ACC112 (cell line): ENCODE measurements at regions not wholly inside any gene's neighbourhood (a gene's known extent, or its start where the extent isn't known, plus 50 kb on each side); places are given as distances from the start of the nearest gene placed in this dataset.

Source experiments
- H2AFZ ChIP-seq: fragments of 200-600 bp; sonication (generic); one replicate; pipeline ENCODE4 v1.6.0; 2017; ENCODE audit warnings: antibody characterized with exemption, low read length; ENCODE audit not compliant: unreplicated experiment
- H3K27ac ChIP-seq: fragments of 200-600 bp; sonication (generic); 2 replicates; pipeline ENCODE4 v1.5.1; 2014; ENCODE audit warnings: low read depth, mild to moderate bottlenecking, antibody characterized with exemption, low read length, moderate library complexity
- H3K27me3 ChIP-seq: fragments of 200-600 bp; sonication (generic); 2 replicates; pipeline ENCODE4 v1.6.1; 2014; ENCODE audit warnings: mild to moderate bottlenecking, antibody characterized with exemption, low read length, moderate library complexity, mixed read lengths; ENCODE audit not compliant: insufficient read depth
- H3K36me3 ChIP-seq: fragments of 200-600 bp; sonication (generic); 2 replicates; pipeline ENCODE4 v1.6.1; 2016; ENCODE audit warnings: mild to moderate bottlenecking, antibody characterized with exemption, low read length, moderate library complexity, mixed read lengths; ENCODE audit not compliant: insufficient read depth
- H3K4me1 ChIP-seq: fragments of 200-600 bp; sonication (generic); one replicate; pipeline ENCODE4 v1.6.1; 2016; ENCODE audit warnings: low read length, mixed read lengths; ENCODE audit not compliant: insufficient read depth, unreplicated experiment, control insufficient read depth
- H3K4me3 ChIP-seq: fragments of 200-600 bp; sonication (generic); 2 replicates; pipeline ENCODE4 v1.5.1; 2014; ENCODE audit warnings: mild to moderate bottlenecking, low read depth, low read length
- H3K79me2 ChIP-seq: fragments of 200-600 bp; sonication (generic); one replicate; pipeline ENCODE4 v1.6.0; 2016; ENCODE audit warnings: low read length; ENCODE audit not compliant: control insufficient read depth, unreplicated experiment, insufficient read depth

GRCh38 chr2:75258620-75259019 lies 59.3 kb upstream of the TACR1 start:
- Histone ChIP-seq H3K4me3 (no peak overlapping the region), H3K36me3 (no peaks in the 10 kb centered on the region), H3K79me2 (no peaks in the 10 kb centered on the region), H3K27me3 (no peaks in the 10 kb centered on the region), H3K27ac (no peak overlapping the region), H3K4me1 (peaks cover 3% of the 10 kb centered on the region), H2AFZ (no peak overlapping the region)

GRCh38 chr2:75256485-75256884 lies 57.2 kb upstream of the TACR1 start:
- Histone ChIP-seq H3K4me3 (no peak overlapping the region), H3K4me1 (peaks cover 6% of the 10 kb centered on the region), H3K27me3 (no peaks in the 10 kb centered on the region), H3K27ac (no peak overlapping the region), H3K36me3 (no peaks in the 10 kb centered on the region), H3K79me2 (no peaks in the 10 kb centered on the region), H2AFZ (no peak overlapping the region)

- H3K4me3 ChIP-seq: no peak overlapping the region
- H3K36me3 ChIP-seq: no peaks in the 10 kb centered on the region
- H3K79me2 ChIP-seq: no peaks in the 10 kb centered on the region
- no peak overlapping the region for H2AFZ ChIP-seq
- peaks cover 11% of the 10 kb centered on the region for H3K4me1 ChIP-seq
- no peaks in the 10 kb centered on the region for H3K27me3 ChIP-seq
- H3K27ac ChIP-seq: no peak overlapping the region
Observed at GRCh38 chr2:75253526-75253925, 54.2 kb upstream of the TACR1 start.

GRCh38 chr2:75251896-75252295 lies 52.6 kb upstream of the TACR1 start:
- Histone ChIP-seq H3K27ac (no peak overlapping the region), H3K79me2 (no peaks in the 10 kb centered on the region), H3K4me1 (peaks cover 11% of the 10 kb centered on the region), H2AFZ (no peak overlapping the region), H3K36me3 (no peaks in the 10 kb centered on the region), H3K27me3 (no peaks in the 10 kb centered on the region), H3K4me3 (no peak overlapping the region)
